ENCODE measurements at regions not wholly inside any gene's neighbourhood (a gene's known extent, or its start where the extent isn't known, plus 50 kb on each side); places are given as distances from the start of the nearest gene placed in this dataset.

GRCh38 chr18:10094655-10095054 is 180.8 kb downstream of the VAPA start:
- DNase-seq (no peak), FAIRE-seq (no peak)
- Histone ChIP-seq H3K27ac (ENCODE audit: low read depth in 2 of 2, low read length in 2 of 2) (no peak overlapping the region), H3K9me3 (ENCODE audit: control insufficient read depth in 2 of 3, insufficient read depth in 1 of 3, low read length in 3 of 3) (no peaks in the 10 kb centered on the region), H3K9ac (ENCODE audit: low read length in 3 of 3) (no peak overlapping the region), H3K27me3 (ENCODE audit: control insufficient read depth, insufficient read depth, low read length) (no peaks in the 10 kb centered on the region), H3K4me1 (ENCODE audit: control insufficient read depth in 2 of 3, insufficient read depth in 2 of 3, low read depth in 1 of 3, low read length in 3 of 3) (no peaks in the 10 kb centered on the region), H3K4me3 (ENCODE audit: low read length in 3 of 3) (no peak overlapping the region), H3K36me3 (ENCODE audit: control insufficient read depth in 2 of 3, insufficient read depth in 3 of 3, low read length in 3 of 3) (no peaks in the 10 kb centered on the region)
- TF ChIP-seq CTCF (IDR thresholded peaks at IDR 0.05; ENCODE audit: borderline replicate concordance, extremely low read depth, insufficient read depth), result no peak
- intact Hi-C loops (cut with DNase I), result no loop called here

- no peak for TF ChIP-seq CTCF (IDR thresholded peaks at IDR 0.05; ENCODE audit: borderline replicate concordance, extremely low read depth, insufficient read depth)
- intact Hi-C loops (cut with DNase I), result no loop called here
- no peaks in the 10 kb centered on the region for H3K4me1 ChIP-seq (ENCODE audit: control insufficient read depth in 2 of 3, insufficient read depth in 2 of 3, low read depth in 1 of 3, low read length in 3 of 3)
- no peaks in the 10 kb centered on the region for H3K9me3 ChIP-seq (ENCODE audit: control insufficient read depth in 2 of 3, insufficient read depth in 1 of 3, low read length in 3 of 3)
- FAIRE-seq (no peak), DNase-seq (no peak)
- H3K27me3 ChIP-seq (ENCODE audit: control insufficient read depth, insufficient read depth, low read length), result no peaks in the 10 kb centered on the region
- H3K27ac ChIP-seq (ENCODE audit: low read depth in 2 of 2, low read length in 2 of 2), result no peak overlapping the region
- H3K4me3 ChIP-seq (ENCODE audit: low read length in 3 of 3), result no peak overlapping the region
- no peak overlapping the region for H3K9ac ChIP-seq (ENCODE audit: low read length in 3 of 3)
- H3K36me3 ChIP-seq (ENCODE audit: control insufficient read depth in 2 of 3, insufficient read depth in 3 of 3, low read length in 3 of 3), result no peaks in the 10 kb centered on the region
Measured at GRCh38 chr18:10095356-10095755, 181.5 kb downstream of the VAPA start.

GRCh38 chr18:10099539-10100140 is 185.8 kb downstream of the VAPA start:
- Histone ChIP-seq H3K27ac (ENCODE audit: low read depth in 2 of 2, low read length in 2 of 2) (no peak overlapping the region), H3K36me3 (ENCODE audit: control insufficient read depth in 2 of 3, insufficient read depth in 3 of 3, low read length in 3 of 3) (no peaks in the 10 kb centered on the region), H3K27me3 (ENCODE audit: control insufficient read depth, insufficient read depth, low read length) (no peaks in the 10 kb centered on the region), H3K9ac (ENCODE audit: low read length in 3 of 3) (no peak overlapping the region), H3K4me3 (ENCODE audit: low read length in 3 of 3) (no peak overlapping the region), H3K9me3 (ENCODE audit: control insufficient read depth in 2 of 3, insufficient read depth in 1 of 3, low read length in 3 of 3) (no peaks in the 10 kb centered on the region), H3K4me1 (ENCODE audit: control insufficient read depth in 2 of 3, insufficient read depth in 2 of 3, low read depth in 1 of 3, low read length in 3 of 3) (no peaks in the 10 kb centered on the region)
- FAIRE-seq, result no peak
- no peak for DNase-seq
- intact Hi-C loops (cut with DNase I), result no loop called here
- TF ChIP-seq CTCF (IDR thresholded peaks at IDR 0.05; ENCODE audit: borderline replicate concordance, extremely low read depth, insufficient read depth), result no peak

- intact Hi-C loops (cut with DNase I), result no loop called here
Measured at GRCh38 chr18:10100196-10100595, 186.4 kb downstream of the VAPA start.

More at GRCh38 chr18:10100196-10100595, 186.4 kb downstream of the VAPA start:
- Histone ChIP-seq H3K27me3 (ENCODE audit: control insufficient read depth, insufficient read depth, low read length) (no peaks in the 10 kb centered on the region), H3K9me3 (ENCODE audit: control insufficient read depth in 2 of 3, insufficient read depth in 1 of 3, low read length in 3 of 3) (no peaks in the 10 kb centered on the region), H3K9ac (ENCODE audit: low read length in 3 of 3) (no peak overlapping the region), H3K4me1 (ENCODE audit: control insufficient read depth in 2 of 3, insufficient read depth in 2 of 3, low read depth in 1 of 3, low read length in 3 of 3) (no peaks in the 10 kb centered on the region), H3K36me3 (ENCODE audit: control insufficient read depth in 2 of 3, insufficient read depth in 3 of 3, low read length in 3 of 3) (no peaks in the 10 kb centered on the region), H3K27ac (ENCODE audit: low read depth in 2 of 2, low read length in 2 of 2) (no peak overlapping the region), H3K4me3 (ENCODE audit: low read length in 3 of 3) (no peak overlapping the region)
- no peak for DNase-seq
- FAIRE-seq, result no peak
- TF ChIP-seq CTCF (IDR thresholded peaks at IDR 0.05; ENCODE audit: borderline replicate concordance, extremely low read depth, insufficient read depth), result no peak

Measured in kidney (tissue), 13 donors.